ENCODE measurements at regions not wholly inside any gene's neighbourhood (a gene's known extent, or its start where the extent isn't known, plus 50 kb on each side); places are given as distances from the start of the nearest gene placed in this dataset.
A peak's percentile ranks its signal among the peaks of the same experiment; 100 is the strongest.

DNA sequence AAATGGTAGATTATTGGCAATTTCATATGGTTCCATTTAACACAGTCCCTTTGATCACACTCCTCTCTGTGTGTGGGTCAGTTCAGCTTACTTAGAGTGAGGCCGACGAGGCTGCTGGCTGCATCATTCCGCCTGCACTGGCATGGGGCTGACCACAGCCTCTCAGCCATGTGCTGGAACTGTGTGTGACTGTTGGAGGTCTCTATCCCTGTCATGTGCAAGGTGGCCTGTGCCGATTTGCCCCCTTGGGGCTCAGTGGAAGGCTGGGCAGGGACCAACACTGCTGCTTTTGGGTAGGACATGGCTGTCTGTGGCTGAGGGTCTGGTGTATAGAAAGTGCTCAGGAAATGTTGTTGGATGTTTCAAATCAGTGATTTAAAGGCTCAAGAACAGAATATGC lies 454.0 kb upstream of the HS6ST1 start:
- intact Hi-C loops (cut with DNase I), result no loop called here
- TF ChIP-seq, protein P1, sequence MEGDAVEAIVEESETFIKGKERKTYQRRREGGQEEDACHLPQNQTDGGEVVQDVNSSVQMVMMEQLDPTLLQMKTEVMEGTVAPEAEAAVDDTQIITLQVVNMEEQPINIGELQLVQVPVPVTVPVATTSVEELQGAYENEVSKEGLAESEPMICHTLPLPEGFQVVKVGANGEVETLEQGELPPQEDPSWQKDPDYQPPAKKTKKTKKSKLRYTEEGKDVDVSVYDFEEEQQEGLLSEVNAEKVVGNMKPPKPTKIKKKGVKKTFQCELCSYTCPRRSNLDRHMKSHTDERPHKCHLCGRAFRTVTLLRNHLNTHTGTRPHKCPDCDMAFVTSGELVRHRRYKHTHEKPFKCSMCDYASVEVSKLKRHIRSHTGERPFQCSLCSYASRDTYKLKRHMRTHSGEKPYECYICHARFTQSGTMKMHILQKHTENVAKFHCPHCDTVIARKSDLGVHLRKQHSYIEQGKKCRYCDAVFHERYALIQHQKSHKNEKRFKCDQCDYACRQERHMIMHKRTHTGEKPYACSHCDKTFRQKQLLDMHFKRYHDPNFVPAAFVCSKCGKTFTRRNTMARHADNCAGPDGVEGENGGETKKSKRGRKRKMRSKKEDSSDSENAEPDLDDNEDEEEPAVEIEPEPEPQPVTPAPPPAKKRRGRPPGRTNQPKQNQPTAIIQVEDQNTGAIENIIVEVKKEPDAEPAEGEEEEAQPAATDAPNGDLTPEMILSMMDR (IDR thresholded peaks at IDR 0.05), result no peak
- no peaks in the 10 kb centered on the region for H3K36me3 ChIP-seq (ENCODE audit: insufficient read depth in 1 of 2, low read depth in 1 of 2)
- no peak overlapping the region for H3K4me3 ChIP-seq
- peaks cover 13% of the 10 kb centered on the region for H3K4me1 ChIP-seq
- DNase-seq (no peak), ATAC-seq (no peak)
- H3K9me3 ChIP-seq, result no peaks in the 10 kb centered on the region
- no peaks in the 10 kb centered on the region for H3K27me3 ChIP-seq (ENCODE audit: insufficient read depth in 3 of 3, low read length in 2 of 3)
- 81 to 86% (median 84%) methylated on average over 4 of the region's 4 CpGs for WGBS, 3 donors
- H3K27ac ChIP-seq, result no peak overlapping the region

DNA sequence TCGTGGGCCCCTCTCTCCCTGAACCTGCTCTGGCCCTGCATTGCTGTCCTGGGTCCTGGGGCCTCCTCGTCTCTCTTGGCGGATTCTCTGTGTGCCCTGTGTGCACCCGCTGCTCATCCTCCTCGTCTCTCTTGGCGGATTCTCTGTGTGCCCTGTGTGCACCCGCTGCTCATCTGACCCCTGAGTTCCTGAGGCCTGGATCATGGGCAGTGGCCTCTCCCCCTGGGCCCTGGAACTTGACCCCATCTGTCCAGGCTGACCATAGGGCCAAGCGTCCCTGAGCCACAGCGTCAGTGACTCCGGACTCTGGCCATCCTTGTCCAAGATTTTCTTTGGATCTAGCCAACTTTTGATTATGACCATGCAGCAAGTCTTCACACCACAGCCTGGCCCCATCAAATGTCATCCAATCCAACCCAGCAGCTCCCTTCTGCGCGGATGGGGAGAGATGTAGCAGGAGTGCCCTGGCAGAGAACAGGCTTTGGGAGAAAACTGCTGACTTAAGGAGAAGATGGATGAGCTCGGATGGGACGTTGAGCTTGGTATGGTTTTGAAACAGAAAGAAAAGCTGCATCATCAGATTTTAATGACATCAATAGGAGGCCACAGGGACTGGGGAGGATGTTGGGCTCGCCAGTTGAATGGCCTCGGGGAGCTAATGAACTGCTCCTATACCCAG lies 455.1 kb upstream of the HS6ST1 start:
- TF ChIP-seq, protein P1 (IDR thresholded peaks at IDR 0.05), result no peak
- Histone ChIP-seq H3K4me1 (peaks cover 13% of the 10 kb centered on the region), H3K36me3 (ENCODE audit: insufficient read depth in 1 of 2, low read depth in 1 of 2) (no peaks in the 10 kb centered on the region), H3K27ac (no peak overlapping the region), H3K27me3 (ENCODE audit: insufficient read depth in 3 of 3, low read length in 2 of 3) (no peaks in the 10 kb centered on the region), H3K4me3 (no peak overlapping the region), H3K9me3 (no peaks in the 10 kb centered on the region)
- no peak for ATAC-seq
- WGBS, 3 donors, result 75 to 83% (median 81%) methylated on average over 16 of the region's 16 CpGs
- intact Hi-C loops (cut with DNase I), result no loop called here
- no peak for DNase-seq

GRCh38 chr2:128774320-128775216 lies 455.9 kb upstream of the HS6ST1 start:
- Histone ChIP-seq H3K27ac (no peak overlapping the region), H3K36me3 (ENCODE audit: insufficient read depth in 1 of 2, low read depth in 1 of 2) (no peaks in the 10 kb centered on the region), H3K9me3 (no peaks in the 10 kb centered on the region), H3K4me1 (peaks cover 13% of the 10 kb centered on the region), H3K4me3 (no peak overlapping the region), H3K27me3 (ENCODE audit: insufficient read depth in 3 of 3, low read length in 2 of 3) (no peaks in the 10 kb centered on the region)
- ATAC-seq (peak; percentile 67 to 94 (median 78)), DNase-seq (no peak)
- WGBS, 3 donors, result 60 to 68% (median 61%) methylated on average over 7 of the region's 7 CpGs
- intact Hi-C loops (cut with DNase I), result no loop called here
- TF ChIP-seq, protein P1 (IDR thresholded peaks at IDR 0.05), result no peak

DNA sequence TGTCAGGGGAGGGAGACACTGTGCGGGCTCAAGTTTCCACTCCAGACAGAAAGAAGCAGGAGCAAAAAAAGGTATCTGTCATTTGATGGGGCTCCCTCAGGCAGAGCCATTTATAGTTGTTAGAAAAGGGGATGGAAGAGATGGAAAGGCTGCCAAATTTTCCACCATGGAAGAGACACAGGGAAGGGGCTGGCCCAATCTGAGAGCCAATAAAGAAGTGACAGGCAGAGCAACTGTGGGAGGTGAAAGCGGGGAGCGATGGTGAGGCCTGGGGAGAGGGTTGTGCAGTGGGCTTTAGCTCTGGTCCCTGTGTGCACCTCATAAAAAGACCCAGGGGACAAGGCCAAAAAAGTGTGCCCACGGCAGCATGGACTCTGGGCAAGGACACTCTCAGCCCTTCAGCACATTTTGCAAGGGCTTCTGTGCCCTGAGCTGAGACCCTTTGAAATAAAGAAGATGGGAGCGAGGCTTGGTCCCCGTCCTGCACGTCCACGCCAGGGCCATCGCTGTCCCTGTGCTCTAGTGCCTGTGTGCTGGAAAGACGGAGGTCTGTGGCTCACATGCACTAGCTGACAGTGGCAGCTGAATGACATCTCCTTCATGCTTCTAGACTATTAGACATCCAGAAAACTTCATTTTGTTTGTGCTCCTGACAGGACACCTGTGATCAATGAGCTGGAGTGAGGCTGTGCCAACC lies 456.7 kb upstream of the HS6ST1 start:
- TF ChIP-seq, protein P1 (IDR thresholded peaks at IDR 0.05), result no peak
- Histone ChIP-seq H3K27me3 (ENCODE audit: insufficient read depth in 3 of 3, low read length in 2 of 3) (no peaks in the 10 kb centered on the region), H3K36me3 (ENCODE audit: insufficient read depth in 1 of 2, low read depth in 1 of 2) (no peaks in the 10 kb centered on the region), H3K4me3 (no peak overlapping the region), H3K9me3 (no peaks in the 10 kb centered on the region), H3K27ac (no peak overlapping the region), H3K4me1 (peaks cover 13% of the 10 kb centered on the region)
- 89 to 90% (median 89%) methylated on average over 10 of the region's 10 CpGs for WGBS, 3 donors
- intact Hi-C loops (cut with DNase I), result no loop called here
- DNase-seq, result no peak
- ATAC-seq, result peak in 1 of 4 donors; percentile 13

All from psoas muscle (tissue), 7 donors.